Endodermal cell (in vitro differentiated cells): ENCODE measurements at regions not wholly inside any gene's neighbourhood (a gene's known extent, or its start where the extent isn't known, plus 50 kb on each side); places are given as distances from the start of the nearest gene placed in this dataset.
"Not testable (repeated sequence)": the region's sequence is repeated elsewhere in the genome, so short reads cannot be mapped to it uniquely, and the experiment has no call there.

ENCODE experiments used
- DNase-seq: peaks from one replicate; pipeline ENCODE4 v3.0.0-alpha.2; 2017
- H3K27ac ChIP-seq: 2 replicates; pipeline ENCODE4 v1.5.1; 2013; ENCODE audit warnings: mild to moderate bottlenecking, low read depth, low read length, moderate library complexity
- H3K27me3 ChIP-seq: 2 replicates; pipeline ENCODE4 v1.6.1; 2013; ENCODE audit warnings: mild to moderate bottlenecking, low read length, moderate library complexity; ENCODE audit not compliant: insufficient read depth, control insufficient read depth, poor library complexity, severe bottlenecking
- H3K36me3 ChIP-seq: 2 replicates; pipeline ENCODE4 v1.7.0; 2013; ENCODE audit warnings: mild to moderate bottlenecking, low read length, moderate library complexity; ENCODE audit not compliant: control insufficient read depth, insufficient read depth
- H3K4me1 ChIP-seq: one replicate; pipeline ENCODE4 v1.7.0; 2013; ENCODE audit warnings: low read length; ENCODE audit not compliant: control insufficient read depth, insufficient read depth
- H3K4me3 ChIP-seq: 2 replicates; pipeline ENCODE4 v1.5.1; 2013; ENCODE audit warnings: mild to moderate bottlenecking, low read length, moderate library complexity
- H3K9ac ChIP-seq: 2 replicates; pipeline ENCODE4 v1.6.1; 2013; ENCODE audit warnings: mild to moderate bottlenecking, low read length, moderate library complexity; ENCODE audit not compliant: poor library complexity, severe bottlenecking; ENCODE audit errors: extremely low read depth
- H3K9me3 ChIP-seq: 2 replicates; pipeline ENCODE4 v1.6.1; 2013; ENCODE audit warnings: mild to moderate bottlenecking, low read length, moderate library complexity; ENCODE audit not compliant: control insufficient read depth
- H3K27ac Mint-ChIP-seq: 2 replicates; pipeline ENCODE4 v1.8.0; 2020; ENCODE audit warnings: mixed read lengths
- H3K27me3 Mint-ChIP-seq: 2 replicates; pipeline ENCODE4 v1.8.0; 2021; ENCODE audit warnings: mild to moderate bottlenecking, mixed read lengths; ENCODE audit not compliant: insufficient read depth
- H3K36me3 Mint-ChIP-seq: 2 replicates; pipeline ENCODE4 v1.8.0; 2020; ENCODE audit warnings: low read depth, mixed read lengths
- H3K4me1 Mint-ChIP-seq: 2 replicates; pipeline ENCODE4 v1.8.0; 2020; ENCODE audit warnings: mixed read lengths
- H3K4me3 Mint-ChIP-seq: 2 replicates; pipeline ENCODE4 v1.8.0; 2020; ENCODE audit warnings: mild to moderate bottlenecking, moderate library complexity, mixed read lengths
- H3K9me3 Mint-ChIP-seq: 2 replicates; pipeline ENCODE4 v1.8.0; 2020; ENCODE audit warnings: mild to moderate bottlenecking, mixed read lengths
- WGBS, 2 experiments: methylation state at CpG; one replicate each; pipeline versions ENCODE4 v1.1.5 to v1.1.7; 2013; ENCODE audit warnings: missing lambda C conversion rate in 2 of 2, mixed read lengths in 1 of 2; ENCODE audit not compliant: insufficient coverage in 1 of 2, insufficient read length in 1 of 2; 5-methylcytosine and 5-hydroxymethylcytosine counted together
- TF ChIP-seq, protein P1 (sequence below): fragments of 200-600 bp; sonication (generic); conservative IDR thresholded peaks from 2 replicates; pipeline ENCODE4 v1.5.0; 2021; ENCODE audit warnings: antibody characterized with exemption, mild to moderate bottlenecking

GRCh38 chr17:31724026-31724425, 135.0 kb downstream of the COPRS start:
- H3K27me3 Mint-ChIP-seq = peaks cover 6% of the 10 kb centered on the region
- Histone ChIP-seq H3K4me1 (no peaks in the 10 kb centered on the region), H3K9me3 (no peaks in the 10 kb centered on the region), H3K4me3 (no peak overlapping the region), H3K27ac (no peak overlapping the region), H3K36me3 (no peaks in the 10 kb centered on the region), H3K9ac (no peak overlapping the region), H3K27me3 (no peaks in the 10 kb centered on the region)
- DNase-seq = no peak
- no peaks in the 10 kb centered on the region for H3K4me1 Mint-ChIP-seq
- no peak overlapping the region for H3K4me3 Mint-ChIP-seq
- TF ChIP-seq, protein P1, sequence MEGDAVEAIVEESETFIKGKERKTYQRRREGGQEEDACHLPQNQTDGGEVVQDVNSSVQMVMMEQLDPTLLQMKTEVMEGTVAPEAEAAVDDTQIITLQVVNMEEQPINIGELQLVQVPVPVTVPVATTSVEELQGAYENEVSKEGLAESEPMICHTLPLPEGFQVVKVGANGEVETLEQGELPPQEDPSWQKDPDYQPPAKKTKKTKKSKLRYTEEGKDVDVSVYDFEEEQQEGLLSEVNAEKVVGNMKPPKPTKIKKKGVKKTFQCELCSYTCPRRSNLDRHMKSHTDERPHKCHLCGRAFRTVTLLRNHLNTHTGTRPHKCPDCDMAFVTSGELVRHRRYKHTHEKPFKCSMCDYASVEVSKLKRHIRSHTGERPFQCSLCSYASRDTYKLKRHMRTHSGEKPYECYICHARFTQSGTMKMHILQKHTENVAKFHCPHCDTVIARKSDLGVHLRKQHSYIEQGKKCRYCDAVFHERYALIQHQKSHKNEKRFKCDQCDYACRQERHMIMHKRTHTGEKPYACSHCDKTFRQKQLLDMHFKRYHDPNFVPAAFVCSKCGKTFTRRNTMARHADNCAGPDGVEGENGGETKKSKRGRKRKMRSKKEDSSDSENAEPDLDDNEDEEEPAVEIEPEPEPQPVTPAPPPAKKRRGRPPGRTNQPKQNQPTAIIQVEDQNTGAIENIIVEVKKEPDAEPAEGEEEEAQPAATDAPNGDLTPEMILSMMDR = no peak
- no peaks in the 10 kb centered on the region for H3K9me3 Mint-ChIP-seq
- WGBS, 2 experiments = 92 to 96% methylated on average over 6 to 8 of the region's 8 CpGs
- no peaks in the 10 kb centered on the region for H3K36me3 Mint-ChIP-seq
- no peak overlapping the region for H3K27ac Mint-ChIP-seq

DNA sequence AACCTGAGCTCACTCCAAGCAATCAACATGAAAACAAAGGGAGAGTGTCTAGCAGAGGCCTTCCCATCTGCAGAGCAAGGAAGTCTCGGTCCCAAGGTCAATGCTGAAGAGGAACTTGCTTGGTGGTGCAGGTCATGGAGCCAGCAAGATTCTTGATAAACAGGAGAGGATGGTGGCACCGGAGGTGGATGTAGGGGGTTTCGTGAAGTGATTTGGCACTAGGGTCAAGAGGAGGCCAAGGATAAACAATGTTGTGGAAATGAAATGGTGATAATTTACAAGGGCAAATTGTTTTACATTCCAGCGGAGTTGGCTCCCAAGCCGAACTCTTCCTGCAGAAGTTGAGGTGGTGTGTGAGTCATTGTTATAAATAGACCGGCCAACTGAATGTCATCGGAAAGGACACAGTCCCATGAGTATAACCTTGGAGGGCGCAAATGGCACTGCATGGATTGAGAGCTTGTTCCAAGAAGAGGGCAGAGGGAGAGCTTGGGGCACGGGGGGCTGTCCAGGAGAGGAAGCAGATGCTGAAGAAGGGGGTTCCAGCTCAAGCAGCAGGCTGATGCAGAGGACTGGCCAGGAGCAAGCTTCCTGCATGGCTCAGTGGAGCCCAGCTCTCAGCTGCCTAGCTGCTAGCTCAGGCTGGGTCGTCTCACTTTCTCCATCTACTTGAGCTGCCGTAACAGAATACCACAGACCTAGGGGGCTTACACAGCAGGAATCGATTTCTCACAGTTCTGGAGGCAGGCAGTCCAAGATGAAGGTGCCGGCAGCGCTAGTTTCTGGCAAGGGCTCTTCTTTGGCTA, 136.6 kb downstream of the COPRS start:
- Mint-ChIP-seq H3K36me3 (no peaks in the 10 kb centered on the region), H3K4me3 (no peak overlapping the region), H3K27ac (no peak overlapping the region), H3K9me3 (no peaks in the 10 kb centered on the region), H3K27me3 (peaks cover 6% of the 10 kb centered on the region), H3K4me1 (no peaks in the 10 kb centered on the region)
- no peak overlapping the region for H3K27ac ChIP-seq
- no peaks in the 10 kb centered on the region for H3K9me3 ChIP-seq
- no peaks in the 10 kb centered on the region for H3K4me1 ChIP-seq
- DNase-seq = no peak
- no peak overlapping the region for H3K4me3 ChIP-seq
- no peak overlapping the region for H3K9ac ChIP-seq
- 91 to 92% methylated on average over 12 to 14 of the region's 14 CpGs for WGBS, 2 experiments
- H3K36me3 ChIP-seq = no peaks in the 10 kb centered on the region
- no peaks in the 10 kb centered on the region for H3K27me3 ChIP-seq
- TF ChIP-seq, protein P1 = no peak

GRCh38 chr17:31721291-31722025, 137.6 kb downstream of the COPRS start:
- Histone ChIP-seq H3K27ac (no peak overlapping the region), H3K9me3 (no peaks in the 10 kb centered on the region), H3K27me3 (no peaks in the 10 kb centered on the region), H3K36me3 (no peaks in the 10 kb centered on the region), H3K4me3 (no peak overlapping the region), H3K4me1 (no peaks in the 10 kb centered on the region), H3K9ac (no peak overlapping the region)
- Mint-ChIP-seq H3K4me1 (no peaks in the 10 kb centered on the region), H3K4me3 (no peak overlapping the region), H3K27ac (no peak overlapping the region), H3K9me3 (no peaks in the 10 kb centered on the region), H3K36me3 (no peaks in the 10 kb centered on the region), H3K27me3 (peaks cover 6% of the 10 kb centered on the region)
- DNase-seq = no peak
- TF ChIP-seq, protein P1 = no peak
- 83 to 88% methylated on average over 8 of the region's 8 CpGs for WGBS, 2 experiments

DNA sequence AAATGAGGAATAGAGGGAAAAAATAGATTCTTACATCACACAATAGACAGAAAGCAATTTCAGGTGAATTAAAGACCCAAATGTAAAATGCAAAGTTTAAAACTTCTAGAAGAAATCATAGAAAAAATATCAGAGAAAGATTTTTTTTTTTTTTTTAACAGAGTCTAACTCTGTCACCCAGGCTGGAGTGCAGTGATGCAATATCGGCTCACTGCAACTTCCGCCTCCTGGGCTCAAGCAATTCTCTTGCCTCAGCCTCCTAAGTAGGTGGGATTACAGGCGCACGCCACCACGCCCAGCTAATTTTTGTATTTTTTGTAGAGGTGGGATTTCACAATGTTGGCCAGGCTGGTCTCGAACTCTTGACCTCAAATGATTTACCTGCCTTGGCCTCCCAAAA, 141.8 kb downstream of the COPRS start:
- H3K27ac Mint-ChIP-seq, H3K4me3 Mint-ChIP-seq, H3K27ac ChIP-seq, H3K4me1 Mint-ChIP-seq, H3K27me3 Mint-ChIP-seq, H3K36me3 ChIP-seq, H3K4me1 ChIP-seq, H3K4me3 ChIP-seq, H3K36me3 Mint-ChIP-seq, H3K9me3 Mint-ChIP-seq, H3K27me3 ChIP-seq, DNase-seq, H3K9ac ChIP-seq, H3K9me3 ChIP-seq: not testable (repeated sequence)
- 94 to 98% methylated on average over 6 of the region's 6 CpGs for WGBS, 2 experiments
